ENCODE measurements at regions not wholly inside any gene's neighbourhood (a gene's known extent, or its start where the extent isn't known, plus 50 kb on each side); places are given as distances from the start of the nearest gene placed in this dataset.

DNA sequence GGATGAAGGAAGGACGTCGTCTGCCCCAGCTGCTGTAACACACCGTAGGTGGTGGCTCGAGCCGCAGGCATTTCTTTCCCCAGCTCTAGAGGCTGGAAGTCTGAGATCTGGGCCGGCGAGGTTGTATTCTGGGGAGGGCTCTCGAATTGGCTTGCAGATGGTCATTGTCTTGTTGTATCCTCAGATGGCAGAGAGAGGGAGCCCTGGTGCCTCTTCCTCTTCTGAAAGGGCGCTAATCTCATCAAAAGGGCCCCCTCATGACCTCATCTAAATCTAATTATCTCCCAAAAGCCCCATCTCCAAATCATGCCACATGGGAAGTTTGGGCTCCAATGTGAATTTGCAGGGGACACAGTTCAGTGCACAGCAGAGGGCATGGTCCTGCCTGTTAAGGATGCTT lies 109.0 kb downstream of the SIK1 start:
- DNase-seq (ENCODE audit: low spot score) (no peak), FAIRE-seq (no peak)

DNA sequence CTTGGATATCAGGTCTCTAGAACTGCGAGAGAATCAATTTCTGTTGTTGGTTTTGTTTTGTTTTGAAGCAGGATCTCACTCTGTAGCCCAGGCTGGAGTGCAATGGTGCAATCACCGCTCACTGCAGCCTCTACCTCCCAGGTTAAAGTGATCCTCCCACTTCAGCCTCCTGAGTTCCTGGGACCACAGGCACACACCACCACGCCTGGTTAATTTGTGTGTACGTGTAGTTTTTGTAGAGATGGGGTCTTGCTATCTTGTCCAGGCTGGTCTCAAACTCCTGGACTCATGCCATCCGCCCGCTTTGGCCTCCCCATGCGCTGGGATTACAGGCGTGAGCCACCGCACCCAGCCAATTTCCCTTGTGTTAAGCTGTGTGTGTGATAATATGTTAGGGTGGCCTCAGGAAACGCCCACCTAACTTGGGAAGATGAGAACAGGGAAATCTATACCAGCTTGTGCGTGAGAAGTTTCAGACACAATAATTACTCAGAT lies 109.6 kb downstream of the SIK1 start:
- FAIRE-seq, result no peak
- no peak for DNase-seq (ENCODE audit: low spot score)

DNA sequence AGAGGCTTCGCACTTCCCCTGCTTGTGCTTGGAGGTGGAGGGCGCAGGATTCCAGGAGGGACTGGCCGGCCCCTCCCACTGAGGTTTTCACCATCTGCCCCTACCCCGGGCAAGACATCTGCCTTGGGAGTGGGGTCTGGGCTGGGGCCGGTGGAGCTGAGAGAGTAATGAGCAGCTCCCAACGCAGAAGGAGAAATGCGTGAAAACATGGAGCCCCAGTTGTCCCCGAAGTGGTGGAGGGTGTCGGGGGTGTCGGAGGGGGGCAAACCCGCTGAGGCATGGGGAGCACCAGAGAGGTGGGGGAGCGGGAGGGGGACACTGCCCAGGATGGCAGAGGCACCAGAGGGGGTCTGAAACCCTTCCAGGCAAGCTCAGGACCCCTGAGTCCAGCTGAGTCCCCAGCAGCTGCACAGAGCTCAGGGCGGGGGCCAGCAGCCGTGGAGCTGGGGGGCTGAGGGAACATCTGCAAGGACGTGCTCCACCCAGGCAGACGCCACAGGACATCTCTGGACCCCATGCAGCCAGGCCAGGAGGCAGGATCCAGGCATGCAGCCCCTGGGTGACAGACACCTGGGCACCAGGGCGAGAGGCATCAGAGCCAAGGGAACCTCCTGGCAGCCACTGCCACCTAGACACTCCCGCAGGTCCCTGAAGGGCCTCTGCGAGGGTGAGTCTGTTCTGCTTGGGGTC lies 110.6 kb downstream of the SIK1 start:
- DNase-seq (ENCODE audit: low spot score) (no peak), FAIRE-seq (no peak)

DNA sequence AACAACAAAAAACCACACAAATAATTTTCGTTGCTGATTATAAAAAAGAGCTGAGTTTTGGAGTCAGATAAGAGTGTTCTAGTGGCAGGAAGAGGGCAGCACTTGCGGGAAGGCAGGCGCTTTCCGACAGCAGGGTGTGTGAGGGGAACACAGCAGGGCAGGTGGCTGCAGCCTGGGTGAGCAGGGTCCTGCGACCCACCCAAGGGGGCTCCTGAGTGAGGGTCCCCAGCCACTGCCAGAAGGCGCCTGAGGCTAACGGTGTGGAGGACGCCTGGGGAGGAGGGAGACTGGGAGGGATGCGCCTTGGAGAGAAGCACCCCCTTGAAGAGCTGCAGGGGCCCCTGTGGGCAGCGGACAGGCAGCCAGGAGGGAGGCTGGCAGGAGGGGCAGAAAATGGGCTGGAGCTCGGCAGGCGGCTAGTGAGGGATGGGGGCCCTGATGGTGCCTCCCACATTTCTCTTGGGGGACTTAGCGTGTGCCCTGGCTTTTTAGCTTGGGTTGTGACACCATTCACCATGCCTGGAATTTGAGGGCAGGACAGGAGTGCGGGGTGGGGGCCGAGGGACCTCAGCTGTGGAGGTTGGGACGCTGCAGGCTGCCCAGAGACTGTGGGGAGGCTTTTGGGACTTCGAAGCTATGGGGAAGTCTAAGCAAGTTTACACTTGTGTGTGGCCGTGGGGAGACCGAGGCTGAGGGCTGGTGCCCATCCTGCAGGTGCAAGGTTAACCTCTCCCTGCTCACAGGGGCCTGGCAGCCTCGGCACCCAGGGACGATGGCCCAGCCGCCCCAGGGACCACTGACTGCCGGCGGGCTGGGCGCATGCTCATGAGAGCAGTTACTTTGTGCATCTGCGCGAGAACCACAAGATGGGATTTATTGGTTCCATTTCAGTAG lies 111.4 kb downstream of the SIK1 start:
- DNase-seq (ENCODE audit: low spot score) (no peak), FAIRE-seq (no peak)

DNA sequence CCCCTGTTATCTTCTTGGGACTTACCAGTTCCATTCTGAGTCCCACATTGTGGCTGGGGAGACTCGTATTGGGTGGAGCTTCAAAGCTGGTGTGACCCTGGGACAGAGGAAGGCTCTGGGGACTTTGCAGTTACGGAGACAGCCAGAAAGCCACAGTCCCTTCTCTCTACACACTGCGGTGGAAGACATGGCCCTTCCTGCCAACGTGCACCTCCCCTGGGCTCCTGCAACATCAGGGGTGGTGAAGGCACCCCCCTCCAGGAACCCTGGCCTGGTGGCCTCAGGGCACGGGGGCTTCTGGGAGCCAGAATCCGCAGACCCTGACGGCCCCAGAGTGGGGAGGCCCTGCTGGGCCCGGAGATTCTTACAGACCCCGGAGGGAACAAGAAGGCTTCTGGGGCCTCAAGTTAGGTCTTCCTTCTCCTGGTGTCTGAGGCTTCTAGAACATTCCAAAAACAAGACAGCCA lies 113.0 kb downstream of the SIK1 start:
- DNase-seq (ENCODE audit: low spot score) (no peak), FAIRE-seq (no peak)

DNA sequence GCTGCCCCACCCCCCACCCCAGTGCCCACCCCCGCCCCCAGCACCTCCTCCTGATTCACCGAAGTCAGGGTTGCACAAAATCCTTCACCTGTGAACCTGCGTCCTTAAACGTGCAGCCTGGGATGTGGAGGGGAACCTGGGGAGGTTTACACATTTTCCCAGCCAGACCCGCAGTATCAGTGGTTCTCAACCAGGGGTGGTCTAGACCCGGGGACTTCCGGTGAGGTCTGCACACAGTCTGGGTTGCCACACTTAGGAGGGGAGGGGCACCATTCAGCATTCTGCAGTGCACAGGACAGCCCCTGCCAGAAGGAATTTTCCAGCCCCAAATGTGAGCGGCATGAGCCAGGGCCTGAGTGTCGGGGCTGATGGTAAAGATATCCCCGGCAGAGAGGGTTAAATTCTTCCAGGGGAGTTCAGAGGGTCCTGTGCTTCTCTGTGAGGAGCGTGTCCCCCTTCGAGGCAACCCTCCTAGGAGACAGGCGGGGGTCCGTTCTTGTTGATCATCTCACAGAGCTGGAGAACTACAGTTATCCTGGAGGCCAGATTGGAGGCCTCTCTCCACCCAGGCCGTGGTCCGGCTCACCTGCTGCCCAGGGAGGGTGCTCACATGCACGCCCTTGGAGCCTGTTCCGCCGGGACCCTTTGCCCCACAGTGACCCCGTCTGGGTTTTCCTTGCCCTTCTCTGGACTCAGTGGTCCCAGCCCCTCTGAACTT lies 113.6 kb downstream of the SIK1 start:
- DNase-seq (ENCODE audit: low spot score) (no peak), FAIRE-seq (no peak)

DNA sequence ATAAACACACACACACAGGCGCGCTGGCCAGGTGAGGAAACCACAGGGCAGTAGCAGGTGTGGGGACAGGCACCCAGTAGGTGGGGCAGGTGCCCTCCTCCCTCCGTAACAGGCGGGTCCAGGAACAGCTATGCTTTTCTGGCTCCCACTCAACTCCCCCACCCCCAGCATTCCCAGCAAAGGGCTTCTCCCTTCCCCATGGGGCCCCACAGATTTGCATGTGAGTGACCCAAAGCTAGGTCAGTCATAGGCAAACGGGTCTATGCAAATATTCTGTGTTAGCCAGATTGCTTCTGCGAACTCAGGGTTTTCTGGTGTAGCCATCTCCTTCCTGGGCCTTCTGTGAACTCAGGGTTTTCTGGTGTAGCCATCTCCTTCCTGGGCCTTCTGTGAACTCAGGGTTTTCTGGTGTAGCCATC lies 114.2 kb downstream of the SIK1 start:
- DNase-seq (ENCODE audit: low spot score) (no peak), FAIRE-seq (no peak)

DNA sequence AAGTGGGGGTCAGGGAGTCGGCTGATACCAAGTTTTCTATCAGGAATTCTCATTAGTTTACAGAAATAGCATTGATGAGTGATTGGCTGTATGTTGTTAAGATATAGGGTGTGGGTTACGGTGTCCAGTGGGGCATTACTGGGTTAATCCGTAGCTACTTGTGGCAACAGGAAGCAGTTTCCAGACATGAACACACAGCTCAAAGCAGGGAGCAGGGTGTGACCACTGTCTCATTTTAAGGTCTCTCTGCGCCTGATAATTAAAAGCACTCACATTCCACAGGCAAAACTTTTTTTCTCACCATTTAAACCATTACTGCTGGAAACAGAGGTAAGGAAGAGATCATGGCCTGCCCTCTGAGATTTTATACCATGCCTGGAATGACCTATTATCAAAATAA lies 114.9 kb downstream of the SIK1 start:
- FAIRE-seq (no peak), DNase-seq (ENCODE audit: low spot score) (no peak)

DNA sequence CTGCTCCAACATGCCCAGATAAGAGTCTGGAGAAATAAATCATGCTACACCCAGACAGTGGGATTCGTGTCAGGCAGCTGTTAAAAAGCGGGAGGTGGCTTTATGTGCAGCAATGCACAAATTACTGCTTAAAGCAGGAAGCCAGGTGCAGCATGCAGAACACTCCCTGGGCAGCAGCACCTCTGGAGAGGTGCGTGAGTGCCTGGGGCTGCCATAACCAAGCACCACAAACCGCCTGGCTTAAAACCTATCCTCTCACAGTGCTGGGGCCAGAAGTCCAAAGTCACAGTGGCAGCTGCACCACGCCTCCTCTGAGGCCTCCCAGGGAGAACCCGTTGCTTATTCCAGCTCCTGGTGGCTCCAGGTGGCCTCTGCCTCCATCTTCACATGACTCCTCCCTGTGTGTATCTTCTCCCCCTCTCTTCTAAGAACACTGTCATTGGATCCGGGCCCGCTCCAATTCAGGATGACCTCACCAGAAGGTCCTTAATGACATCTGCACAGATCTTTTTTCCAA lies 115.6 kb downstream of the SIK1 start:
- no peak for FAIRE-seq

DNA sequence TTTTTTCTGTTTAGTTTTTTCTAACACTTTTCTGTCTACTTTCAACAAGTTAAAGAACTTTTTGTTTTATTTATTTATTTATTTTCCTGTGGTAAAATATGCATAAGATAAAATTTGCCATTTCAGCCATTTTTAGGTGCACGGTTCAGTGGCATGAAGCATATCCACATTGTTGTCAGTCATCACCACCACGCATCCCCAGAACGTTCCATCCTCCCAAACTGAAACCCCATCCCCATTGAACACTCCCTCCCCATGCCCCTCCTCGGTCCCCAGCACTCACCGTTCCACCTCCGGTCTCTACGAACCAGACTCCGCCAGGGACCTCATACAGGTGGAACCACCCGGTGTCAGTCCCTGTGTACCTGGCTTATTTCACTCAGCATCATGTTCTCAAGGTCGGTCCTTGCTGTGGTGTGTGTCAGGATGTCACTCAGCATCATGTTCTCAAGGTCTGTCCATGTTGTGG lies 118.1 kb downstream of the SIK1 start:
- FAIRE-seq, result no peak

More for the DNA sequence above, 115.6 kb downstream of the SIK1 start:
- no peak for DNase-seq (ENCODE audit: low spot score)

DNA sequence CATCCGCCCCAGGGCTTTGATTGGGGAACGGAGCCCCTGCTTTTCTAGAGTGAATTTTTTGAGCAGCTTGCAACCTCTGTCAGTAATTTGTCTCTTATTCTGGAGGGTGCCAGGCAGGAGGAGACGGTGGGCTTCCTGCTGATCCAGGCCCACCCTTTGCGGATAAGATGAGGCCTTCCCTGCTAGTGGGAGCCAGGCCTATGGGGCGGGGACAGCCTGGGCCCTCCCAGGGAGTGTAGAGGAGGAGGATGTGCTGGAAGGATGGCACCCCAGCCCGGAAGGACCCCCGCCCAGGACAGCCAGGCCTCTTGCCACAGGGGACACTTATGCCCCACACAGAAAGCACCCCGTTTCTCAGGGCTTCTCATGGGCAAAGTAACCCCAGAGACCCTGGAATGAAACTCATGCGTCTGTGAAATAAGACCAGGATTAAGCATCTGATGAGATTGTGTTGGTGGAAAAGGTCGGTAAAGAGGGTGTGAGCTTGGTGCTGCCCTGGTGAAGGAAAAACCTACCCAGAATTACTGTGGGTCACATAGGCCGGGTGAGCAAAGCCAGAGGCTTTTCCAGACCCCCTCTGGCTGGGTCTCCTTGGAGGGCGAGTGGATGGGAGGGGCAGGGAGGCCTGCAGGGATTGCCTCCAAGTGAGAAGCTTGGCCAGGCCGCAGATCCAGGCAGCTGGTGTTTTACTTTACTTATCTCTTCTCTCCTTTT lies 118.7 kb downstream of the SIK1 start:
- FAIRE-seq (no peak), DNase-seq (ENCODE audit: low spot score) (no peak)

More for the DNA sequence above, 118.1 kb downstream of the SIK1 start:
- no peak for DNase-seq (ENCODE audit: low spot score)

DNA sequence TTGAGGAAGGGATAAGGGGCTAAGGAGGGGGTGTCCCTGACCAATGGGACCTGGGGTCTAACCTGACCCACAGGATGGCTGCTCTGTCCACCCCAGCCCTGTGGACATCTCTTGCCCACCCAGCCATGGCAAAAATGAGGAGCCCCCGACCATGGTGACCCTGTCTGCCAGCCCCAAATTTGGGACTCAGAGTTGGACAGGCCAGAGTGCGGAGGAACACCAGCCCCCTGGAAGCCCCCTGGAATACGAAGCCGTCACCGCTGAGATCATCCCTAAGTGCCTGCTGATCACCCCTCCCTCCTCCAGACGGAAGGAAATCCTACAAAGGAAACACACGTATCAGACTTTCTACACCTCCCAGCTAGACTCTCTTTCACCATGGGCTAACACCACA lies 119.3 kb downstream of the SIK1 start:
- FAIRE-seq (no peak), DNase-seq (ENCODE audit: low spot score) (no peak)

DNA sequence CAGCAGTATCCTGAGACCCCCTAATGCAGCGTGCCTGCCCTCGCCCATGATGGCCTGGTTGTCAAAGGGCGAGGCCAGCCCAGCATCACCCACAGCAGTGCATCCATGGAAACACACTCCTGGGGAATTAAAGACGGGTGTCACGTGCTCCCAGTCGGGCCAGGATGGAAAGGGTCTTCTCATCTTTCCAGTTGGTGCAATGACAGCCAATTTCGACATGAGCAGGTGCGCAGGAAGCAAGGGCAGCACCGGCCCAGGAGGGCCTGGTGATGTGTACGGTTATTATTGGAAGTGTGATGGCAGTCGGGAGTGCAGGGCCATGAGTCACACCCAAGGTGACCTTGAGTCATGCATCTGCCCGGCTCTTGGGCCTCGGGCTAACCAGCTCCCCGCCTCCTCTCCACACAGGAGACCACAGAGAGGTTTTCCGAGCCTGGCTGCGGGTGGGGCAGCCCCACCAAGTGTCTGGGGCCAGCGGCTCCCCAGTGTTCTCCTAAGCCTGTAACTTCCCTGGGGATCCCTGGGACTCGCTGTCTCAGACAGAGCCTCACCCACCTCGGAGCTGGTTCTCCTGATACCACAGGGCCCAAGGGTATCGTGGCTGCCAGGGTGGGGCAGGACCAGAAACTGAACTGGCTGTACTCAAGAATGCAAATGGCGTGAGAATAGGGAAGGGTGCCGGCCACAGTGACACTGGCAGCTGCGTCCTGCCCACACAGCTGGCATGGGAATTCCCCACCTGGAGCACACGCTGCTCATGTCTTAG lies 119.8 kb downstream of the SIK1 start:
- DNase-seq (ENCODE audit: low spot score) (peak; percentile 95), FAIRE-seq (peak; percentile 79)

DNA sequence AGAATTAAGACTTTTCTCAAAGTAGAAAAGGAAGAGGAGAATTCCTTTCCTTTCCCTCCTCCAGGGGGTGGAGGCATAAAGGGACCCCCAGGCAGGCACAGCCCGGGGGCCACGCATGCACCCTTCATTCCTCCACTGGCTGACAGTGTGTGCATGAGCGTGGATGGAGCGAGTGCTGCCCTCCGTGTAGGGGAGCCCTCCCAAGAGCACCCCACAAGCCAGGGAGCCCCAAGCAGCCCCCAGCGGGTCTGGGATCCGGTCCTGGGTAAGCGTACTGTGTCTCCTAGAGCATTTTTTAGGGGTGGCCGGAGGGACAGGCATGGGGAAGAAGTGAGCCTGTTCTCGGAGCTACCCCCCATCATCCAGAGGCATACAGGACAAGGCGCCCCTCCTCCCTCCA lies 120.5 kb downstream of the SIK1 start:
- FAIRE-seq (no peak), DNase-seq (ENCODE audit: low spot score) (no peak)

DNA sequence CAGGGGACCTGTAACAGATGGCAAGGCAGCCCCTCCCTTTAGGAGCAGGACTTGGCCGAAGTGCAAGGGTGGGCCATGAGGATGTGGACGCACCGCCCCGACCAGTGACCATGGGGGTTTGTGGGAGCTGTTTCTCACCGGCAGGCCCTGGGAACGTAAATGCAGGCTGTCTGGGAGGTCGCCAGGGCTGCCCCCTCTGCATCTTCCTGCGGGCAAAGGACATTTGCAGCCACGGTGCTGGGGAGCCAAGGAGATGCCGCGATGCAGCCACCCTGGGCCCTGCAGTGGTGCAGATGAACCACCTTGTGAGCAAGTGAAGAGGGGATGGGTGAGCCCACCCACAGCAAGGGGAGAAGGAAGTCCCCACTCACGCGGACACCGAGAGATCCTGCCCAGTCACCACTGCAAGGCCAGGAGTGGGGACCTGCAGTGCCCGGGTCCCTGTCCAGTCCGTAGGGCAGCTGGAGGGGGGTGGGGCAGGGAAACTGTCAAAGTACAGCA lies 121.1 kb downstream of the SIK1 start:
- FAIRE-seq (no peak), DNase-seq (ENCODE audit: low spot score) (no peak)

DNA sequence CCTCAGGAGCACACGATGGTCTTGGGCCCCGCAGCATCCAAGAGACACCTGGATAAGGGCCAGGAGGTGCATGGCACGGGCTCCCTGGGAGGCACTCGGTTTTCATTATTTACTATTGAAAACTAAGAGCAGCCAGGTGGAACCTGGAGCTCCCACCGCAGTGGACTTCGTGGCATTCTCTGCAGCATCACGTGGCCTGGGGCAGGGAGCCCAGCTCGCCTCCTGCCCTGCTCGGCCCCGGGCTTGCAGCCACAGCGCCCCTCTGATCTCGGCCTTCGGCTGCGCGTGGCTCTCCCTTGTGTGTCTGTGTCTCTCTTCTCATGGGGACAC lies 121.6 kb downstream of the SIK1 start:
- FAIRE-seq (no peak), DNase-seq (ENCODE audit: low spot score) (no peak)

DNA sequence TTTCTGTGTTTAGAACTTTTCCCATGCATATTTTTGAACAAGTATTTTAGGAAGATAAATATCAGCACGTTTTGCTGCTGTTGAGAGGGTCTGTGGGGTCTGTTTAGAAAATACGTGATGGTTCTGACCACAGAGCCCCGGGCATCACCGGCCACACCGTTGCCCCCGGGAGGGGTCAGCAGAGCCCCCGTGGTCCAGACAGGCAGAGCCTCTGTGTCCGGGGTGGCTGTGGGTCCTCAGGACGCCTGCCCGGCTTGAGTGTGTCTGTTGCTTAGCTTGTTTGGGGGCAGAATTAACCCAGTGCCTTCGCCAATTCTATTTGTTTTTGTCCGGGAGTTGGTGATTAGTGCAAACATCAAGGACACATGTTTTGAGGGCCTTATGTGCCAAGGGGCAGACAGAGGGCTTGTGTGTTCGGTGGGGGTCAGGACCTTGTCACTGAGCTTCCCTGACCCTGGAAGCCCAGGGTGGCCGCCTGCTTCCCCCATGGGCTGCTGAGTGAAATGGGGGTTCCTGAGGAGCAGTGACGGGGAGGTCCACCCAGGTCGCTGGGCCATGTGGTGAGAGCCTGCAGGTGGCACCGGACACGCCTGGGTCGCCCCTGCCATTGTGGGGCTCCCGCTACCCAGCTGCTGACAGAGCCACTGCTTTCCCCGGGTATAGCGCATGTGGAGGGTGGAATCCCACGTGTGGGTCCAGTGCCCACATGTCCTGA lies 122.2 kb downstream of the SIK1 start:
- no peak for DNase-seq (ENCODE audit: low spot score)
- no peak for FAIRE-seq

DNA sequence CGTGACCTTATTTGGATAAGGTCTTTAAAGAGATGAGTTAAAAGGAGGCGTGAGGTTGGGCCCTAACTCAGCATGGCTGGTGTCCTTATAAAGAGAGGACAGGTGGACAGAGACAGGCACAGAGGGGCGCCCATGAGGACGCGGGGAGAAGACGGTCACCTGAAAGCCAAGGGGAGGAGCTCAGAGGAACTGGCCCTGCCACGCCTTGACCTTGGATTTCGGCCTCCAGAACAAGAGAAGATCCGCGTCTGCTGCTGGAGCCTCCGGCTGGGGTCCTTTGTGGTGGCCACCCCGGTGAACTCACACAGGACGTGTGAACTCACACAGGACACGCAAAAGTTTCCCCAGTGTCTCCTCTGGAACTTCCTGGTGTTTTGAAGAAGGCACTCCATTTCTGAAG lies 122.7 kb downstream of the SIK1 start:
- FAIRE-seq (no peak), DNase-seq (ENCODE audit: low spot score) (no peak)
